NCI-H2227 treated with DMSO at 0.1 percent for 48 hours (cell line): ENCODE measurements at regions not wholly inside any gene's neighbourhood (a gene's known extent, or its start where the extent isn't known, plus 50 kb on each side); places are given as distances from the start of the nearest gene placed in this dataset.
"Not testable (repeated sequence)": the region's sequence is repeated elsewhere in the genome, so short reads cannot be mapped to it uniquely, and the experiment has no call there.

Experiments used
- DNase-seq: peaks from one replicate; lab custom pipeline; 2025; lab: John Stamatoyannopoulos, UW

GRCh38 chr13:111413407-111414187, 93.2 kb downstream of the TEX29 start:
- DNase-seq: no peak

- no peak for DNase-seq
Observed at GRCh38 chr13:111414341-111414740, 93.9 kb downstream of the TEX29 start.

GRCh38 chr13:111415246-111415645, 94.8 kb downstream of the TEX29 start:
- DNase-seq: no peak

- DNase-seq: no peak
Observed at GRCh38 chr13:111415765-111416164, 95.3 kb downstream of the TEX29 start.

GRCh38 chr13:111418101-111418500, 97.7 kb downstream of the TEX29 start:
- DNase-seq: no peak

GRCh38 chr13:111420113-111420876, 99.9 kb downstream of the TEX29 start:
- no peak for DNase-seq

GRCh38 chr13:111421216-111421615, 100.8 kb downstream of the TEX29 start:
- no peak for DNase-seq

- DNase-seq: no peak
Observed at GRCh38 chr13:111422348-111422747, 101.9 kb downstream of the TEX29 start.

- DNase-seq: no peak
Observed at GRCh38 chr13:111423168-111423785, 102.8 kb downstream of the TEX29 start.

GRCh38 chr13:111424134-111424533, 103.7 kb downstream of the TEX29 start:
- no peak for DNase-seq

GRCh38 chr13:111425326-111425725, 104.9 kb downstream of the TEX29 start:
- DNase-seq: no peak

GRCh38 chr13:111429064-111429558, 108.7 kb downstream of the TEX29 start:
- DNase-seq: peak; percentile 14

- no peak for DNase-seq
Observed at GRCh38 chr13:111431206-111431605, 110.8 kb downstream of the TEX29 start.

GRCh38 chr13:111434578-111435159, 114.2 kb downstream of the TEX29 start:
- DNase-seq: no peak

GRCh38 chr13:111436446-111436845, 116.0 kb downstream of the TEX29 start:
- DNase-seq: no peak

GRCh38 chr13:111437417-111437816, 117.0 kb downstream of the TEX29 start:
- DNase-seq: no peak

GRCh38 chr13:111437856-111438547, 117.6 kb downstream of the TEX29 start:
- no peak for DNase-seq

GRCh38 chr13:111440492-111440891, 120.0 kb downstream of the TEX29 start:
- DNase-seq: not testable (repeated sequence)

- DNase-seq: no peak
Observed at GRCh38 chr13:111443981-111444380, 123.5 kb downstream of the TEX29 start.

- DNase-seq: no peak
Observed at GRCh38 chr13:111448504-111448903, 128.1 kb downstream of the TEX29 start.

- DNase-seq: no peak
Observed at GRCh38 chr13:111449041-111449440, 128.6 kb downstream of the TEX29 start.

- no peak for DNase-seq
Observed at GRCh38 chr13:111451402-111451801, 131.0 kb downstream of the TEX29 start.
